HEK293 (cell line): ENCODE measurements at regions not wholly inside any gene's neighbourhood (a gene's known extent, or its start where the extent isn't known, plus 50 kb on each side); places are given as distances from the start of the nearest gene placed in this dataset.

Source experiments
- CTCF ChIA-PET: fragments of 350-600 bp; formaldehyde crosslinking; extraction: SDS; loops from one replicate; lab custom pipeline; 2021; ENCODE audit warnings: antibody characterized with exemption; lab: Yijun Ruan, JAX
- POLR2A ChIA-PET: fragments of 300-600 bp; formaldehyde crosslinking; extraction: SDS; loops from one replicate; lab custom pipeline; 2020; ENCODE audit warnings: antibody characterized with exemption, inconsistent platforms; lab: Yijun Ruan, JAX
- H3K27ac ChIP-seq: fragments of 200-500 bp; sonication (Bioruptor generic); 2 replicates; pipeline ENCODE4 v1.5.1; 2014; ENCODE audit warnings: low read depth, low read length, control low read depth, inconsistent platforms; ENCODE audit errors: extremely low read depth
- H3K36me3 ChIP-seq, 2 experiments: fragments of 200-500 bp in 1 of 2; sonication (Bioruptor generic) in 1 of 2; 1 replicate in 1 of 2; 2 replicates in 1 of 2; pipeline ENCODE4 v1.5.1; 2014 to 2017; ENCODE audit warnings: inconsistent platforms in 2 of 2, low read length in 2 of 2; ENCODE audit not compliant: control insufficient read depth in 2 of 2, insufficient read depth in 1 of 2
- H3K4me1 ChIP-seq: fragments of 200-500 bp; sonication (Bioruptor generic); 2 replicates; pipeline ENCODE4 v1.5.1; 2014; ENCODE audit warnings: mild to moderate bottlenecking, low read length, inconsistent platforms; ENCODE audit not compliant: control insufficient read depth, insufficient read depth
- H3K4me3 ChIP-seq: 2 replicates; pipeline ENCODE4 v1.5.1; 2011; ENCODE audit warnings: low read depth, mild to moderate bottlenecking, control low read depth, low read length, moderate library complexity
- H3K9me3 ChIP-seq: fragments of 200-500 bp; sonication (Bioruptor generic); 2 replicates; pipeline ENCODE4 v1.5.1; 2014; ENCODE audit warnings: low read depth, low read length, inconsistent platforms; ENCODE audit not compliant: control insufficient read depth, insufficient read depth
- CTCF ChIP-seq: fragments of 450-650 bp; formaldehyde crosslinking; IDR thresholded peaks from 2 replicates; pipeline ENCODE4 v1.5.1; 2016; ENCODE audit warnings: missing biosample characterization, missing genetic modification characterization
- HOXC10 ChIP-seq: sonication (generic); formaldehyde crosslinking; IDR thresholded peaks from 2 replicates; pipeline ENCODE4 v1.8.1; 2023; ENCODE audit warnings: mild to moderate bottlenecking, missing genetic modification reagents
- OSR2 ChIP-seq: fragments of 450-650 bp; formaldehyde crosslinking; IDR thresholded peaks from 2 replicates; pipeline ENCODE4 v1.5.1; 2016; ENCODE audit warnings: missing biosample characterization, missing genetic modification characterization
- RBAK ChIP-seq: fragments of 450-650 bp; formaldehyde crosslinking; IDR thresholded peaks from 2 replicates; pipeline ENCODE4 v1.5.1; 2016; ENCODE audit warnings: missing biosample characterization, missing genetic modification characterization
- REPIN1 ChIP-seq: fragments of 450-650 bp; formaldehyde crosslinking; IDR thresholded peaks from 2 replicates; pipeline ENCODE4 v1.5.1; 2017; ENCODE audit warnings: missing biosample characterization, missing genetic modification characterization, low read depth
- SALL2 ChIP-seq: fragments of 450-650 bp; formaldehyde crosslinking; IDR thresholded peaks from 2 replicates; pipeline ENCODE4 v1.5.0; 2017; ENCODE audit warnings: missing biosample characterization, mild to moderate bottlenecking, missing genetic modification characterization, borderline replicate concordance
- SP2 ChIP-seq: fragments of 450-650 bp; formaldehyde crosslinking; IDR thresholded peaks from 2 replicates; pipeline ENCODE4 v1.5.1; 2016; ENCODE audit warnings: missing biosample characterization, missing genetic modification characterization
- TCF7L2 ChIP-seq: IDR thresholded peaks from 2 replicates; pipeline ENCODE4 v1.6.1; 2011; ENCODE audit warnings: low read depth, mild to moderate bottlenecking, inconsistent platforms, low read length, moderate library complexity, borderline replicate concordance
- YY2 ChIP-seq: fragments of 450-650 bp; formaldehyde crosslinking; IDR thresholded peaks from 2 replicates; pipeline ENCODE4 v1.5.1; 2016; ENCODE audit warnings: missing biosample characterization, missing genetic modification characterization
- ZBTB1 ChIP-seq: fragments of 450-650 bp; formaldehyde crosslinking; IDR thresholded peaks from 2 replicates; pipeline ENCODE4 v1.5.1; 2016; ENCODE audit warnings: missing biosample characterization, missing genetic modification characterization
- ZBTB21 ChIP-seq: fragments of 450-650 bp; formaldehyde crosslinking; IDR thresholded peaks from 2 replicates; pipeline ENCODE4 v1.5.1; 2017; ENCODE audit warnings: missing biosample characterization, missing genetic modification characterization
- ZBTB48 ChIP-seq: fragments of 450-650 bp; formaldehyde crosslinking; IDR thresholded peaks from 2 replicates; pipeline ENCODE4 v1.5.1; 2016; ENCODE audit warnings: missing biosample characterization, missing genetic modification characterization
- ZNF112 ChIP-seq: fragments of 450-650 bp; formaldehyde crosslinking; IDR thresholded peaks from 2 replicates; pipeline ENCODE4 v1.5.0; 2017; ENCODE audit warnings: missing biosample characterization, missing genetic modification characterization
- ZNF132 ChIP-seq: fragments of 450-650 bp; formaldehyde crosslinking; IDR thresholded peaks from 2 replicates; pipeline ENCODE4 v1.5.1; 2017; ENCODE audit warnings: missing biosample characterization, missing genetic modification characterization, borderline replicate concordance
- ZNF202 ChIP-seq: fragments of 450-650 bp; formaldehyde crosslinking; IDR thresholded peaks from 2 replicates; pipeline ENCODE4 v1.5.1; 2016; ENCODE audit warnings: missing biosample characterization, missing genetic modification characterization, borderline replicate concordance
- ZNF223 ChIP-seq: fragments of 450-650 bp; formaldehyde crosslinking; IDR thresholded peaks from 2 replicates; pipeline ENCODE4 v1.5.1; 2016; ENCODE audit warnings: missing biosample characterization, missing genetic modification characterization
- ZNF311 ChIP-seq: fragments of 450-650 bp; formaldehyde crosslinking; IDR thresholded peaks from 2 replicates; pipeline ENCODE4 v1.5.1; 2017; ENCODE audit warnings: missing biosample characterization, missing genetic modification characterization, borderline replicate concordance
- ZNF518A ChIP-seq: fragments of 450-650 bp; formaldehyde crosslinking; conservative IDR thresholded peaks from 2 replicates; pipeline ENCODE4 v1.5.1; 2016; ENCODE audit warnings: low read depth, missing biosample characterization, missing genetic modification characterization
- ZNF530 ChIP-seq: fragments of 450-650 bp; formaldehyde crosslinking; IDR thresholded peaks from 2 replicates; pipeline ENCODE4 v1.5.1; 2016; ENCODE audit warnings: low read depth, missing biosample characterization, missing genetic modification characterization
- ZNF544 ChIP-seq: fragments of 450-650 bp; formaldehyde crosslinking; IDR thresholded peaks from 2 replicates; pipeline ENCODE4 v1.5.0; 2017; ENCODE audit warnings: missing biosample characterization, missing genetic modification characterization
- ZNF549 ChIP-seq: fragments of 450-650 bp; IDR thresholded peaks from 2 replicates; pipeline ENCODE4 v1.5.1; 2018; ENCODE audit warnings: missing biosample characterization, missing genetic modification characterization, mild to moderate bottlenecking, inconsistent platforms, moderate library complexity
- ZNF677 ChIP-seq: fragments of 450-650 bp; IDR thresholded peaks from 2 replicates; pipeline ENCODE4 v1.5.0; 2018; ENCODE audit warnings: missing biosample characterization, mild to moderate bottlenecking, missing genetic modification characterization, moderate library complexity
- ZNF830 ChIP-seq: fragments of 450-650 bp; IDR thresholded peaks from 2 replicates; pipeline ENCODE4 v1.5.0; 2018; ENCODE audit warnings: missing biosample characterization, missing genetic modification characterization, low read depth, mild to moderate bottlenecking, moderate library complexity
- ZXDB ChIP-seq: fragments of 450-650 bp; formaldehyde crosslinking; IDR thresholded peaks from 2 replicates; pipeline ENCODE4 v1.5.1; 2016; ENCODE audit warnings: missing biosample characterization, missing genetic modification characterization

GRCh38 chr5:163677092-163677491, 171.7 kb downstream of the MAT2B start:
- ChIA-PET POLR2A (no interaction called here), CTCF (interaction anchor here (0.6 kb wide), 2 partner anchors 10 to 97 kb away, joined by 3 read pairs; no protein-coding TSS in a partner anchor)
- no peak overlapping the region for H3K27ac ChIP-seq
- no peak overlapping the region for H3K4me3 ChIP-seq
- H3K9me3 ChIP-seq: no peaks in the 10 kb centered on the region
- no peak for TF ChIP-seq ZBTB21 (tag by site-specific recombination)
- no peak for TF ChIP-seq ZNF549 (tag by site-specific recombination)
- no peak for TF ChIP-seq ZBTB1
- TF ChIP-seq YY2: no peak
- no peak for TF ChIP-seq HOXC10
- H3K4me1 ChIP-seq: no peaks in the 10 kb centered on the region
- no peaks in the 10 kb centered on the region for H3K36me3 ChIP-seq

- TF ChIP-seq ZNF518A (no peak), ZNF202 (tag by site-specific recombination) (no peak), ZNF544 (no peak), SP2 (tag by site-specific recombination) (no peak), ZNF677 (no peak), ZNF311 (no peak), ZNF830 (tag by site-specific recombination) (no peak), ZXDB (tag by site-specific recombination) (no peak), ZNF132 (no peak), SALL2 (no peak), TCF7L2 (no peak), ZBTB48 (tag by site-specific recombination) (no peak), OSR2 (tag by site-specific recombination) (no peak), ZNF112 (no peak), ZNF223 (tag by site-specific recombination) (no peak), RBAK (tag by site-specific recombination) (no peak), CTCF (tag by site-specific recombination) (no peak), REPIN1 (tag by site-specific recombination) (no peak), ZNF530 (tag by site-specific recombination) (no peak)
- TF ChIP-seq, all 188 proteins: peak for 0
- no peaks in the 10 kb centered on the region for H3K36me3 ChIP-seq
- H3K27ac ChIP-seq: no peak overlapping the region
- no peaks in the 10 kb centered on the region for H3K4me1 ChIP-seq
- no peak overlapping the region for H3K4me3 ChIP-seq
- no peaks in the 10 kb centered on the region for H3K9me3 ChIP-seq
- POLR2A ChIA-PET: no interaction called here
- CTCF ChIA-PET: no interaction called here
Observed at GRCh38 chr5:163682234-163682633, 176.8 kb downstream of the MAT2B start.
